ENCODE measurements at regions not wholly inside any gene's neighbourhood (a gene's known extent, or its start where the extent isn't known, plus 50 kb on each side); places are given as distances from the start of the nearest gene placed in this dataset.
"Not testable (repeated sequence)": the region's sequence is repeated elsewhere in the genome, so short reads cannot be mapped to it uniquely, and the experiment has no call there.

GRCh38 chr9:34771007-34771406 lies 61.1 kb upstream of the CCL21 start:
- Histone ChIP-seq H3K4me3 (ENCODE audit: low read length) (no peak overlapping the region), H2AFZ (ENCODE audit: low read length) (no peak overlapping the region), H4K20me1 (ENCODE audit: low read length) (no peaks in the 10 kb centered on the region), H3K9me2 (replicated peaks; ENCODE audit: low read length) (no peaks in the 10 kb centered on the region), H3K9ac (ENCODE audit: low read length) (no peak overlapping the region), H3K27ac (ENCODE audit: low read length) (no peak overlapping the region), H3F3A (ENCODE audit: low read length, unreplicated experiment) (no peaks in the 10 kb centered on the region), H3K9me3 (ENCODE audit: low read length) (no peaks in the 10 kb centered on the region), H3K79me2 (ENCODE audit: low read length) (no peaks in the 10 kb centered on the region), H3K4me2 (ENCODE audit: low read length) (no peak overlapping the region), H3K36me3 (ENCODE audit: low read depth, low read length) (no peaks in the 10 kb centered on the region), H3K27me3 (ENCODE audit: low read length) (no peaks in the 10 kb centered on the region), H3K4me1 (ENCODE audit: insufficient read depth, low read length) (peaks cover 6% of the 10 kb centered on the region; the same call in 1 of the 2 replicates)
- POLR2A ChIA-PET (ENCODE audit: unreplicated experiment): no interaction called here
- TF ChIP-seq CTCF (conservative IDR thresholded peaks at IDR 0.05; ENCODE audit: low read depth, low read length) (no peak), EZH2 (IDR thresholded peaks at IDR 0.05; ENCODE audit: low read length, unreplicated experiment) (no peak), EZH2phosphoT487 (IDR thresholded peaks at IDR 0.05; ENCODE audit: borderline replicate concordance, low read length) (no peak)
- peak; percentile 35; the same call in 1 of the 2 replicates for ATAC-seq
- CTCF ChIA-PET: no interaction called here
- no TSS peak for BruUV-seq (replicated peaks)
- intact Hi-C loops (cut with micrococcal nuclease): no loop called here
- DNase-seq: peak; percentile 63

- H3F3A ChIP-seq (ENCODE audit: low read length, unreplicated experiment); H3K9me2 ChIP-seq (replicated peaks; ENCODE audit: low read length); H3K79me2 ChIP-seq (ENCODE audit: low read length); H3K27ac ChIP-seq (ENCODE audit: low read length); DNase-seq; BruUV-seq (replicated peaks); H3K4me1 ChIP-seq (ENCODE audit: insufficient read depth, low read length); H3K9me3 ChIP-seq (ENCODE audit: low read length); POLR2A ChIA-PET (ENCODE audit: unreplicated experiment); H3K36me3 ChIP-seq (ENCODE audit: low read depth, low read length); CTCF ChIA-PET; H3K4me3 ChIP-seq (ENCODE audit: low read length); H4K20me1 ChIP-seq (ENCODE audit: low read length); intact Hi-C loops (cut with micrococcal nuclease); H3K27me3 ChIP-seq (ENCODE audit: low read length); H3K4me2 ChIP-seq (ENCODE audit: low read length); H3K9ac ChIP-seq (ENCODE audit: low read length); ATAC-seq; H2AFZ ChIP-seq (ENCODE audit: low read length): not testable (repeated sequence)
Observed at GRCh38 chr9:34767087-34767486, 57.2 kb upstream of the CCL21 start.

- BruUV-seq (replicated peaks); H4K20me1 ChIP-seq (ENCODE audit: low read length); POLR2A ChIA-PET (ENCODE audit: unreplicated experiment); H3K27ac ChIP-seq (ENCODE audit: low read length); H3K9me2 ChIP-seq (replicated peaks; ENCODE audit: low read length); H3K27me3 ChIP-seq (ENCODE audit: low read length); H3K9ac ChIP-seq (ENCODE audit: low read length); H3K4me1 ChIP-seq (ENCODE audit: insufficient read depth, low read length); H3K36me3 ChIP-seq (ENCODE audit: low read depth, low read length); H2AFZ ChIP-seq (ENCODE audit: low read length); H3K79me2 ChIP-seq (ENCODE audit: low read length); H3K4me3 ChIP-seq (ENCODE audit: low read length); H3K9me3 ChIP-seq (ENCODE audit: low read length); H3F3A ChIP-seq (ENCODE audit: low read length, unreplicated experiment): not testable (repeated sequence)
- intact Hi-C loops (cut with micrococcal nuclease): loop anchor here (2.0 kb wide), 1 partner anchor 108 kb away; no protein-coding TSS in a partner anchor
- peak; percentile 89 for ATAC-seq
- DNase-seq: peak; percentile 52
- H3K4me2 ChIP-seq (ENCODE audit: low read length): peak overlapping the region; percentile 31; the same call in 1 of the 2 replicates
- CTCF ChIA-PET: interaction anchor here (0.6 to 1.1 kb wide), 4 partner anchors 15 to 109 kb away, joined by 3 read pairs; no protein-coding TSS in a partner anchor
- peak; percentile 76 for TF ChIP-seq CTCF (conservative IDR thresholded peaks at IDR 0.05; ENCODE audit: low read depth, low read length)
Observed at GRCh38 chr9:34760196-34761040, 50.5 kb upstream of the CCL21 start.

Data from PC-3 (cell line).